ENCODE measurements at regions not wholly inside any gene's neighbourhood (a gene's known extent, or its start where the extent isn't known, plus 50 kb on each side); places are given as distances from the start of the nearest gene placed in this dataset.

GRCh38 chr5:30287890-30288289 is 905.6 kb upstream of the CDH6 start:
- Mint-ChIP-seq H3K9me3 (ENCODE audit: low read depth) (peaks cover 20% of the 10 kb centered on the region), H3K4me1 (no peaks in the 10 kb centered on the region), H3K27ac (no peak overlapping the region), H3K36me3 (ENCODE audit: low read depth) (no peaks in the 10 kb centered on the region), H3K27me3 (no peaks in the 10 kb centered on the region), H3K4me3 (no peak overlapping the region)
- no peak for DNase-seq
- ChIA-PET CTCF (no interaction called here), POLR2A (no interaction called here)
- no peak for ATAC-seq
- intact Hi-C loops (cut with DNase I, micrococcal nuclease), result no loop called here

- peaks cover 12% of the 10 kb centered on the region for H3K9me3 Mint-ChIP-seq (ENCODE audit: low read depth)
- ATAC-seq (no peak), DNase-seq (no peak)
- H3K4me1 Mint-ChIP-seq, result no peaks in the 10 kb centered on the region
- no peaks in the 10 kb centered on the region for H3K36me3 Mint-ChIP-seq (ENCODE audit: low read depth)
- H3K27me3 Mint-ChIP-seq, result no peaks in the 10 kb centered on the region
- POLR2A ChIA-PET, result no interaction called here
- H3K4me3 Mint-ChIP-seq, result no peak overlapping the region
- intact Hi-C loops (cut with DNase I, micrococcal nuclease), result no loop called here
- no peak overlapping the region for H3K27ac Mint-ChIP-seq
- CTCF ChIA-PET, result no interaction called here
Measured at GRCh38 chr5:30279237-30279636, 914.2 kb upstream of the CDH6 start.

GRCh38 chr5:30267026-30267425 is 926.5 kb upstream of the CDH6 start:
- CTCF ChIA-PET, result no interaction called here
- intact Hi-C loops (cut with DNase I, micrococcal nuclease), result no loop called here
- Mint-ChIP-seq H3K4me1 (no peaks in the 10 kb centered on the region), H3K27me3 (no peaks in the 10 kb centered on the region), H3K27ac (no peak overlapping the region), H3K4me3 (no peak overlapping the region), H3K9me3 (ENCODE audit: low read depth) (peaks cover 13% of the 10 kb centered on the region), H3K36me3 (ENCODE audit: low read depth) (no peaks in the 10 kb centered on the region)
- POLR2A ChIA-PET, result no interaction called here
- no peak for DNase-seq
- no peak for ATAC-seq

- no peak for ATAC-seq
- intact Hi-C loops (cut with DNase I, micrococcal nuclease), result no loop called here
- POLR2A ChIA-PET, result no interaction called here
Measured at GRCh38 chr5:30239331-30240022, 954.0 kb upstream of the CDH6 start.

GRCh38 chr5:30237189-30237588 is 956.3 kb upstream of the CDH6 start:
- Mint-ChIP-seq H3K4me1 (no peaks in the 10 kb centered on the region), H3K9me3 (ENCODE audit: low read depth) (peaks cover 10% of the 10 kb centered on the region), H3K36me3 (ENCODE audit: low read depth) (no peaks in the 10 kb centered on the region), H3K4me3 (no peak overlapping the region), H3K27me3 (no peaks in the 10 kb centered on the region), H3K27ac (no peak overlapping the region)
- DNase-seq, result no peak
- ChIA-PET CTCF (no interaction called here), POLR2A (no interaction called here)
- intact Hi-C loops (cut with DNase I, micrococcal nuclease), result no loop called here
- no peak for ATAC-seq

More at GRCh38 chr5:30239331-30240022, 954.0 kb upstream of the CDH6 start:
- Mint-ChIP-seq H3K4me3 (no peak overlapping the region), H3K9me3 (ENCODE audit: low read depth) (peaks cover 3% of the 10 kb centered on the region), H3K27me3 (no peaks in the 10 kb centered on the region), H3K27ac (no peak overlapping the region), H3K36me3 (ENCODE audit: low read depth) (no peaks in the 10 kb centered on the region), H3K4me1 (no peaks in the 10 kb centered on the region)
- DNase-seq, result no peak
- CTCF ChIA-PET, result no interaction called here

GRCh38 chr5:30209755-30210154 is 983.7 kb upstream of the CDH6 start:
- ATAC-seq (no peak), DNase-seq (no peak)
- ChIA-PET POLR2A (no interaction called here), CTCF (no interaction called here)
- Mint-ChIP-seq H3K36me3 (ENCODE audit: low read depth) (no peaks in the 10 kb centered on the region), H3K4me1 (no peaks in the 10 kb centered on the region), H3K27ac (no peak overlapping the region), H3K4me3 (no peak overlapping the region), H3K27me3 (no peaks in the 10 kb centered on the region), H3K9me3 (ENCODE audit: low read depth) (peaks cover 23% of the 10 kb centered on the region)
- intact Hi-C loops (cut with DNase I, micrococcal nuclease), result no loop called here

GRCh38 chr5:30197662-30198061 is 995.8 kb upstream of the CDH6 start:
- H3K27me3 Mint-ChIP-seq, result no peaks in the 10 kb centered on the region
- peaks cover 14% of the 10 kb centered on the region for H3K9me3 Mint-ChIP-seq (ENCODE audit: low read depth)
- POLR2A ChIA-PET, result no interaction called here
- H3K4me3 Mint-ChIP-seq, result no peak overlapping the region
- DNase-seq (no peak), ATAC-seq (no peak)
- no peaks in the 10 kb centered on the region for H3K36me3 Mint-ChIP-seq (ENCODE audit: low read depth)
- H3K27ac Mint-ChIP-seq, result no peak overlapping the region
- CTCF ChIA-PET, result no interaction called here
- H3K4me1 Mint-ChIP-seq, result no peaks in the 10 kb centered on the region
- intact Hi-C loops (cut with DNase I, micrococcal nuclease), result no loop called here

GRCh38 chr5:30195036-30195435 is 998.5 kb upstream of the CDH6 start:
- H3K27ac Mint-ChIP-seq, result no peak overlapping the region
- H3K4me3 Mint-ChIP-seq, result no peak overlapping the region
- ChIA-PET CTCF (interaction anchor here (0.7 kb wide), 1 partner anchor 359 kb away, joined by 3 read pairs; no protein-coding TSS in a partner anchor), POLR2A (no interaction called here)
- no peaks in the 10 kb centered on the region for H3K27me3 Mint-ChIP-seq
- ATAC-seq (no peak), DNase-seq (no peak)
- H3K36me3 Mint-ChIP-seq (ENCODE audit: low read depth), result no peaks in the 10 kb centered on the region
- H3K9me3 Mint-ChIP-seq (ENCODE audit: low read depth), result peaks cover 12% of the 10 kb centered on the region
- intact Hi-C loops (cut with DNase I, micrococcal nuclease), result no loop called here
- no peaks in the 10 kb centered on the region for H3K4me1 Mint-ChIP-seq

- POLR2A ChIA-PET, result no interaction called here
- CTCF ChIA-PET, result interaction anchor here (0.7 kb wide), 1 partner anchor 359 kb away, joined by 3 read pairs; no protein-coding TSS in a partner anchor
- intact Hi-C loops (cut with DNase I, micrococcal nuclease), result no loop called here
- DNase-seq (no peak), ATAC-seq (no peak)
- Mint-ChIP-seq H3K27ac (no peak overlapping the region), H3K27me3 (no peaks in the 10 kb centered on the region), H3K4me1 (no peaks in the 10 kb centered on the region), H3K4me3 (no peak overlapping the region), H3K36me3 (ENCODE audit: low read depth) (no peaks in the 10 kb centered on the region), H3K9me3 (ENCODE audit: low read depth) (peaks cover 12% of the 10 kb centered on the region)
Measured at GRCh38 chr5:30194595-30194994, 998.9 kb upstream of the CDH6 start.

- H3K27me3 Mint-ChIP-seq, result no peaks in the 10 kb centered on the region
- H3K4me1 Mint-ChIP-seq, result no peaks in the 10 kb centered on the region
- peaks cover 10% of the 10 kb centered on the region for H3K9me3 Mint-ChIP-seq (ENCODE audit: low read depth)
- no peak overlapping the region for H3K4me3 Mint-ChIP-seq
- POLR2A ChIA-PET, result no interaction called here
- ATAC-seq (no peak), DNase-seq (no peak)
- H3K27ac Mint-ChIP-seq, result no peak overlapping the region
- intact Hi-C loops (cut with DNase I, micrococcal nuclease), result no loop called here
- H3K36me3 Mint-ChIP-seq (ENCODE audit: low read depth), result no peaks in the 10 kb centered on the region
- CTCF ChIA-PET, result no interaction called here
Measured at GRCh38 chr5:30183795-30184194, 1009.7 kb upstream of the CDH6 start.

GRCh38 chr5:30156156-30156555 is 1037.3 kb upstream of the CDH6 start:
- Mint-ChIP-seq H3K4me1 (no peaks in the 10 kb centered on the region), H3K4me3 (no peak overlapping the region), H3K9me3 (ENCODE audit: low read depth) (peaks cover 17% of the 10 kb centered on the region), H3K36me3 (ENCODE audit: low read depth) (no peaks in the 10 kb centered on the region), H3K27ac (no peak overlapping the region), H3K27me3 (no peaks in the 10 kb centered on the region)
- DNase-seq, result no peak
- intact Hi-C loops (cut with DNase I, micrococcal nuclease), result no loop called here
- POLR2A ChIA-PET, result no interaction called here
- no peak for ATAC-seq
- CTCF ChIA-PET, result no interaction called here

- H3K9me3 Mint-ChIP-seq (ENCODE audit: low read depth), result peaks cover 12% of the 10 kb centered on the region
- no peaks in the 10 kb centered on the region for H3K4me1 Mint-ChIP-seq
- ATAC-seq (no peak), DNase-seq (no peak)
- H3K4me3 Mint-ChIP-seq, result no peak overlapping the region
- H3K27me3 Mint-ChIP-seq, result no peaks in the 10 kb centered on the region
- ChIA-PET POLR2A (no interaction called here), CTCF (no interaction called here)
- H3K27ac Mint-ChIP-seq, result no peak overlapping the region
- H3K36me3 Mint-ChIP-seq (ENCODE audit: low read depth), result no peaks in the 10 kb centered on the region
- intact Hi-C loops (cut with DNase I, micrococcal nuclease), result no loop called here
Measured at GRCh38 chr5:30152431-30152830, 1041.1 kb upstream of the CDH6 start.

GRCh38 chr5:30150231-30150630 is 1043.3 kb upstream of the CDH6 start:
- H3K4me3 Mint-ChIP-seq, result no peak overlapping the region
- H3K4me1 Mint-ChIP-seq, result no peaks in the 10 kb centered on the region
- intact Hi-C loops (cut with DNase I, micrococcal nuclease), result no loop called here
- no peak for DNase-seq
- CTCF ChIA-PET, result interaction anchor here (0.7 kb wide), 1 partner anchor 237 kb away, joined by 3 read pairs; no protein-coding TSS in a partner anchor
- peaks cover 7% of the 10 kb centered on the region for H3K9me3 Mint-ChIP-seq (ENCODE audit: low read depth)
- POLR2A ChIA-PET, result no interaction called here
- no peak overlapping the region for H3K27ac Mint-ChIP-seq
- no peaks in the 10 kb centered on the region for H3K36me3 Mint-ChIP-seq (ENCODE audit: low read depth)
- no peaks in the 10 kb centered on the region for H3K27me3 Mint-ChIP-seq
- no peak for ATAC-seq

Data from activated CD4-positive, alpha-beta T cell treated with anti-CD3 and anti-CD28 coated beads for 36 hours (primary cell).